KMS-11 (cell line): ENCODE measurements at regions not wholly inside any gene's neighbourhood (a gene's known extent, or its start where the extent isn't known, plus 50 kb on each side); places are given as distances from the start of the nearest gene placed in this dataset.
"Not testable (repeated sequence)": the region's sequence is repeated elsewhere in the genome, so short reads cannot be mapped to it uniquely, and the experiment has no call there.

Experiments used
- H2AFZ ChIP-seq: fragments of 200-600 bp; sonication (generic); 2 replicates; pipeline ENCODE4 v1.6.1; 2016; ENCODE audit warnings: antibody characterized with exemption, mixed run types, low read depth
- H3K27ac ChIP-seq: fragments of 200-600 bp; sonication (generic); 2 replicates; pipeline ENCODE4 v1.6.1; 2016; ENCODE audit warnings: mild to moderate bottlenecking, mixed run types
- H3K27me3 ChIP-seq: fragments of 200-600 bp; sonication (generic); 2 replicates; pipeline ENCODE4 v1.6.1; 2017; ENCODE audit warnings: mild to moderate bottlenecking, low read depth, mixed run types, moderate library complexity; ENCODE audit not compliant: insufficient read depth
- H3K36me3 ChIP-seq: fragments of 200-600 bp; sonication (generic); 2 replicates; pipeline ENCODE4 v1.6.1; 2017; ENCODE audit warnings: mild to moderate bottlenecking, mixed run types; ENCODE audit not compliant: insufficient read depth
- H3K4me1 ChIP-seq: fragments of 200-600 bp; sonication (generic); 2 replicates; pipeline ENCODE4 v1.6.1; 2016; ENCODE audit warnings: mild to moderate bottlenecking, low read depth, mixed run types; ENCODE audit not compliant: poor library complexity, severe bottlenecking
- H3K4me2 ChIP-seq: fragments of 200-600 bp; sonication (generic); 2 replicates; pipeline ENCODE4 v1.7.0; 2016; ENCODE audit warnings: mild to moderate bottlenecking, mixed run types
- H3K4me3 ChIP-seq: fragments of 200-600 bp; sonication (generic); IDR thresholded peaks from 2 replicates; pipeline ENCODE4 v1.6.1; 2017; ENCODE audit warnings: low read depth, low read length, mixed read lengths; ENCODE audit not compliant: insufficient read depth
- H3K79me2 ChIP-seq: fragments of 200-600 bp; sonication (generic); 2 replicates; pipeline ENCODE4 v1.6.1; 2016; ENCODE audit warnings: low read depth, mixed run types; ENCODE audit not compliant: insufficient read depth
- H3K9ac ChIP-seq: fragments of 200-600 bp; sonication (generic); 2 replicates; pipeline ENCODE4 v1.6.1; 2016; ENCODE audit warnings: mild to moderate bottlenecking, mixed run types
- H4K20me1 ChIP-seq: fragments of 200-600 bp; sonication (generic); 2 replicates; pipeline ENCODE4 v1.6.1; 2016; ENCODE audit warnings: mild to moderate bottlenecking, mixed run types; ENCODE audit not compliant: insufficient read depth
- CTCF ChIP-seq: fragments of 200-600 bp; sonication (generic); conservative IDR thresholded peaks from 2 replicates; pipeline ENCODE4 v1.6.1; 2017; ENCODE audit warnings: low read depth, mild to moderate bottlenecking, antibody characterized with exemption, low read length, moderate library complexity, mixed read lengths

GRCh38 chr2:56055405-56055804 lies 128.4 kb upstream of the CCDC85A start:
- H3K9ac ChIP-seq = no peak overlapping the region
- TF ChIP-seq CTCF = no peak
- H3K27me3 ChIP-seq = no peaks in the 10 kb centered on the region
- no peaks in the 10 kb centered on the region for H3K4me1 ChIP-seq
- no peak overlapping the region for H3K4me2 ChIP-seq
- no peaks in the 10 kb centered on the region for H3K36me3 ChIP-seq
- no peaks in the 10 kb centered on the region for H4K20me1 ChIP-seq
- H2AFZ ChIP-seq = no peak overlapping the region
- H3K79me2 ChIP-seq = no peaks in the 10 kb centered on the region
- H3K27ac ChIP-seq = no peak overlapping the region
- H3K4me3 ChIP-seq = no peak overlapping the region

GRCh38 chr2:56061327-56061726 lies 122.5 kb upstream of the CCDC85A start:
- H3K36me3 ChIP-seq, H3K27ac ChIP-seq, H3K9ac ChIP-seq, H4K20me1 ChIP-seq, H3K4me1 ChIP-seq, H2AFZ ChIP-seq, H3K27me3 ChIP-seq, H3K4me3 ChIP-seq, H3K4me2 ChIP-seq, H3K79me2 ChIP-seq: not testable (repeated sequence)

- Histone ChIP-seq H4K20me1 (no peaks in the 10 kb centered on the region), H3K9ac (no peak overlapping the region), H3K4me2 (no peak overlapping the region), H3K79me2 (no peaks in the 10 kb centered on the region), H3K4me1 (no peaks in the 10 kb centered on the region), H3K27me3 (no peaks in the 10 kb centered on the region), H3K36me3 (no peaks in the 10 kb centered on the region), H3K27ac (no peak overlapping the region), H3K4me3 (no peak overlapping the region), H2AFZ (no peak overlapping the region)
- no peak for TF ChIP-seq CTCF
Measured at GRCh38 chr2:56068746-56069145, 115.0 kb upstream of the CCDC85A start.

GRCh38 chr2:56077359-56077915 lies 106.4 kb upstream of the CCDC85A start:
- Histone ChIP-seq H3K4me3 (no peak overlapping the region), H2AFZ (no peak overlapping the region)
- TF ChIP-seq CTCF = peak; percentile 72

GRCh38 chr2:56082665-56083064 lies 101.1 kb upstream of the CCDC85A start:
- Histone ChIP-seq H3K79me2 (no peaks in the 10 kb centered on the region), H3K27ac (no peak overlapping the region), H4K20me1 (no peaks in the 10 kb centered on the region), H3K4me2 (no peak overlapping the region), H3K36me3 (no peaks in the 10 kb centered on the region), H3K27me3 (no peaks in the 10 kb centered on the region), H2AFZ (no peak overlapping the region), H3K4me3 (no peak overlapping the region), H3K4me1 (no peaks in the 10 kb centered on the region), H3K9ac (no peak overlapping the region)
- no peak for TF ChIP-seq CTCF

More at GRCh38 chr2:56077359-56077915, 106.4 kb upstream of the CCDC85A start:
- Histone ChIP-seq H3K4me2 (no peak overlapping the region), H3K9ac (no peak overlapping the region), H4K20me1 (no peaks in the 10 kb centered on the region), H3K4me1 (peaks cover 5% of the 10 kb centered on the region), H3K27me3 (no peaks in the 10 kb centered on the region), H3K36me3 (no peaks in the 10 kb centered on the region), H3K27ac (no peak overlapping the region), H3K79me2 (no peaks in the 10 kb centered on the region)
